NB4 (cell line): ENCODE measurements at regions not wholly inside any gene's neighbourhood (a gene's known extent, or its start where the extent isn't known, plus 50 kb on each side); places are given as distances from the start of the nearest gene placed in this dataset.

Experiments used
- CTCF ChIP-seq: IDR thresholded peaks from one replicate; pipeline ENCODE4 v1.5.1; 2012; ENCODE audit warnings: low read depth, low read length
- POLR2A ChIP-seq: IDR thresholded peaks from 2 replicates; pipeline ENCODE4 v1.6.1; 2011; ENCODE audit warnings: mild to moderate bottlenecking; ENCODE audit not compliant: insufficient read length; ENCODE audit errors: extremely low read depth

- no peak for TF ChIP-seq CTCF
- TF ChIP-seq POLR2A: no peak
These were observed 527.9 kb downstream of the SPRY1 start for GRCh38 chr4:123924536-123924935.
